Retinal pigment epithelial cell (primary cell): ENCODE measurements at regions not wholly inside any gene's neighbourhood (a gene's known extent, or its start where the extent isn't known, plus 50 kb on each side); places are given as distances from the start of the nearest gene placed in this dataset.
"Not testable (repeated sequence)": the region's sequence is repeated elsewhere in the genome, so short reads cannot be mapped to it uniquely, and the experiment has no call there.

ENCODE experiments used
- DNase-seq: peaks from one replicate; pipeline ENCODE4 v3.0.0-alpha.2; 2010; ENCODE audit warnings: low read depth
- H3K4me3 ChIP-seq: 2 replicates; pipeline ENCODE4 v1.5.1; 2011; ENCODE audit warnings: mild to moderate bottlenecking, low read length, control low read depth, moderate library complexity
- CTCF ChIP-seq: conservative IDR thresholded peaks from 2 replicates; pipeline ENCODE4 v1.5.1; 2011; ENCODE audit warnings: low read depth, low read length, control low read depth, inconsistent platforms

DNA sequence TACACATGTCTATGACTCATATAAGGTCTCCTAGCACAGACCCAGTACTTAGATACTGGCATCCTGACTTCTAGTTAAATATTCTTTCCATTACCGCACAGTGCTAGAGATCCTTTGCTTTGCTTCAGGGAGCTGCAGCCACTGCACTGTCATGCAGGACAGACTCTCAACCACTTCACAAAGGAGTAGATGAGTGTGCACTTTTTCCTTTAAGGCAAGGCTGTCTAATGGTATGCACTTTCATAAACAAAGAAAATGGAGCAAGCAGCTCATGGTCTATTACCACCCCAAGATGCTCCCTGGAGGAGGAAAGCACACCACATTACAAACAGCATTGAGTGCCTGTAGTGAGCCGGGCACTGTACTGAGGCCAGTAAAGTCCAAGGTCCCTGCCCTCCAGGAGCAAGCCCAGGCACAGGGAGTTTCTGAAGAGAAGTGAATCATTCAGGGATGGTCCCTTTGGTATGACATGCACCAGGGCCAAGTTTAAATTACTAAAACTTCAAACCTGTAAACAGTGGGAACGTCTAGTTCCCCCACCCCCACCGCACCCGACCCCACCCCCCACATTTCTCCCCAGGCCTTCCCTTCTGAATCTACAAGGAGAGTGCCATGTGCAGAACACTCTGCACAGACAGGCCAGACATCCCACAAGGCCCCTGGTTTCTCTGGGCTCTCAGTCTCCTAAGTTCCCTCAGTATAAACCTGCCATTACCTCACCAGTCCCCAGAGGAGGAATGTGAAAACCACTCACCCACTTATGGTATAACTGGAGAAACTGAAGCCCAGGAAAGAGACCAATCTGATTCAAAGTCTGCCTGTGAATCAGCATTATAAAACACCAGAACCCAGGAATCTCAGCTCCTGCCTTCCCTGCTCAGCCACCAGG is 107.8 kb upstream of the BCL6 start:
- DNase-seq = no peak
- no peak overlapping the region for H3K4me3 ChIP-seq
- no peak for TF ChIP-seq CTCF

DNA sequence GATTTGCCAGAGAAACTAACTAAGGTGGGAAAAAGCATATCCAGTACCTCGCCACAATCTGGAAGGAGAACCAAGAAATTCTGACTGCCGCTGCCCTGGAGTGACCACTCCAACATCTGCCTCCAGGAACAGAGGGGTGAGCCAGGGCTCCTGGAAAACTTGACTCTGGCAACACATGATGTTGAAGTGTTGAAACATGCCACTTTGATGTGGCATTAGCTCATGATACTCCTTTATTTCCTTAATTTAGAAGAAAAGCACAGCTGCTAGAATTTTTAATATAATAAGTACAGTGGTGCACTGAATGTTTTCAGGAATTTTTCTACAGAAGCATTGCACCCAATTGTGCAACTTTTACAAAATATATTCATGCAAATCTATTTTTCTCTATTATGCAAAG is 109.9 kb upstream of the BCL6 start:
- TF ChIP-seq CTCF = no peak
- no peak overlapping the region for H3K4me3 ChIP-seq
- no peak for DNase-seq

DNA sequence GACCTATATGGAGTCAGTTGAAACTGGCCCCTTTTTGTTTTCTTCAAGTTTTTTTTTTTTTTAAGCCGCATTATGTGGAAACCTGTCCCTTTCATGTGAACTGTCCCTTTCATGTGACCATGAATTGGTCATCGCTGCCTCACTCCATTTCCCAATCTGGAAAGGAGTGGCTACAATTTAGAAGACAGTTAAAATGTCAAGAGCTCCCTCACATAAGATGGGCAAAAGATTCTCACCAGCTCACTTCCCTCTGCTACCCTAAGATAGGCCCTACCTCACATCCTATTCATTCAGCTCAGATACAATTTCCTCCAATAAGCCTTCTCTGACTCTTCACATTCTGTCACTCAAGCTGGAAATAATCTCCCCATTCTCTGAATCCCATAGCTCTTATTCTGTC is 111.3 kb upstream of the BCL6 start:
- no peak overlapping the region for H3K4me3 ChIP-seq
- DNase-seq = no peak
- TF ChIP-seq CTCF = no peak

- no peak overlapping the region for H3K4me3 ChIP-seq
- TF ChIP-seq CTCF = no peak
- no peak for DNase-seq
These were observed 112.8 kb upstream of the BCL6 start for GRCh38 chr3:187858041-187858440.

- TF ChIP-seq CTCF = no peak
- no peak for DNase-seq
- no peak overlapping the region for H3K4me3 ChIP-seq
These were observed 113.4 kb upstream of the BCL6 start for GRCh38 chr3:187858711-187859110.

- DNase-seq, H3K4me3 ChIP-seq: not testable (repeated sequence)
These were observed 117.5 kb upstream of the BCL6 start for GRCh38 chr3:187862701-187863277.

- TF ChIP-seq CTCF = no peak
- DNase-seq = no peak
- H3K4me3 ChIP-seq = no peak overlapping the region
These were observed 125.3 kb upstream of the BCL6 start for GRCh38 chr3:187870360-187871203.
